Bronchial epithelial cell (primary cell): ENCODE measurements at regions not wholly inside any gene's neighbourhood (a gene's known extent, or its start where the extent isn't known, plus 50 kb on each side); places are given as distances from the start of the nearest gene placed in this dataset.

Experiments
- DNase-seq: peaks from one replicate; pipeline ENCODE4 v3.0.0-alpha.2; 2010; ENCODE audit warnings: low read depth
- FAIRE-seq: peaks from 2 replicates; lab custom pipeline; 2011; peaks lifted over from hg19 to GRCh38; lab: Jason Lieb, UNC
- H3K27me3 ChIP-seq: 2 replicates; pipeline ENCODE4 v1.5.1; 2011; ENCODE audit warnings: low read length; ENCODE audit not compliant: control insufficient read depth, insufficient read depth
- H3K36me3 ChIP-seq: 2 replicates; pipeline ENCODE4 v1.5.1; 2011; ENCODE audit warnings: low read length; ENCODE audit not compliant: control insufficient read depth, insufficient read depth
- H3K4me3 ChIP-seq: 2 replicates; pipeline ENCODE4 v1.5.1; 2011; ENCODE audit warnings: mild to moderate bottlenecking, low read depth, low read length, control low read depth
- CTCF ChIP-seq: IDR thresholded peaks from 2 replicates; pipeline ENCODE4 v1.5.1; 2011; ENCODE audit warnings: mild to moderate bottlenecking, moderate library complexity, low read length, control low read depth, inconsistent platforms; ENCODE audit not compliant: insufficient read depth, severe bottlenecking

- DNase-seq, result no peak
- FAIRE-seq, result no peak
- H3K4me3 ChIP-seq, result no peak overlapping the region
- TF ChIP-seq CTCF, result no peak
- H3K36me3 ChIP-seq, result no peaks in the 10 kb centered on the region
- H3K27me3 ChIP-seq, result no peaks in the 10 kb centered on the region
These were observed 83.1 kb upstream of the RASA1 start for GRCh38 chr5:87184605-87185004.

GRCh38 chr5:87185838-87186237 is 81.8 kb upstream of the RASA1 start:
- peak; percentile 50 for DNase-seq
- Histone ChIP-seq H3K4me3 (no peak overlapping the region), H3K27me3 (no peaks in the 10 kb centered on the region), H3K36me3 (no peaks in the 10 kb centered on the region)
- TF ChIP-seq CTCF, result no peak
- no peak for FAIRE-seq

- DNase-seq (no peak), FAIRE-seq (no peak)
- Histone ChIP-seq H3K36me3 (no peaks in the 10 kb centered on the region), H3K27me3 (no peaks in the 10 kb centered on the region), H3K4me3 (no peak overlapping the region)
- no peak for TF ChIP-seq CTCF
These were observed 79.3 kb upstream of the RASA1 start for GRCh38 chr5:87188391-87188790.

GRCh38 chr5:87190041-87190440 is 77.6 kb upstream of the RASA1 start:
- TF ChIP-seq CTCF, result no peak
- FAIRE-seq (no peak), DNase-seq (peak; percentile 24)
- H3K36me3 ChIP-seq, result no peaks in the 10 kb centered on the region
- no peak overlapping the region for H3K4me3 ChIP-seq
- H3K27me3 ChIP-seq, result no peaks in the 10 kb centered on the region

GRCh38 chr5:87190687-87191086 is 77.0 kb upstream of the RASA1 start:
- FAIRE-seq (peak; percentile 7), DNase-seq (no peak)
- Histone ChIP-seq H3K4me3 (no peak overlapping the region), H3K36me3 (no peaks in the 10 kb centered on the region), H3K27me3 (no peaks in the 10 kb centered on the region)
- no peak for TF ChIP-seq CTCF

- H3K4me3 ChIP-seq, result no peak overlapping the region
- DNase-seq, result no peak
- no peaks in the 10 kb centered on the region for H3K27me3 ChIP-seq
- no peaks in the 10 kb centered on the region for H3K36me3 ChIP-seq
- FAIRE-seq, result no peak
- TF ChIP-seq CTCF, result no peak
These were observed 76.0 kb upstream of the RASA1 start for GRCh38 chr5:87191645-87192044.
